ENCODE measurements at regions not wholly inside any gene's neighbourhood (a gene's known extent, or its start where the extent isn't known, plus 50 kb on each side); places are given as distances from the start of the nearest gene placed in this dataset.
A peak's percentile ranks its signal among the peaks of the same experiment; 100 is the strongest.

DNA sequence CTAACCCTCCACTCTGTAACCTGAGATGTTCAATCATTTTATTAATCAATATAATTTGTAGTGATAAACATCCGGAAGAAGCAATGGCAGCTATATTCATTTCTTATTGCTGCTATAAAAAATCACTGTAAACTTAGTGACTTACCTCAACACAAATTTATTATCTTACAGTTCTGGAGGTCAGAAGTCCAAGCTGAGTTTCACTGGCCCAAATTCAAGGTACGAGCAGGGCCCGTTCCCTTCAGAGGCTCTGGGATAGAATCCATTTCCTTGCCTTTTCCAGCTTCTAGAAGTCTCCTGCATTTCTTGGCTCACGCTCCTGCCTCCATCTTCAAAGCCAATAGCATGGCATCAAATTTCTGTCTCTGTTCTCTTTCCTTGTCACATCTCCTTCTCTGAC, 279.5 kb upstream of the SP8 start:
- ChIA-PET CTCF (interaction anchor here (2.0 kb wide), 1 partner anchor 13 kb away, joined by 5 read pairs; no protein-coding TSS in a partner anchor), POLR2A (no interaction called here)
- TF ChIP-seq, protein P1, sequence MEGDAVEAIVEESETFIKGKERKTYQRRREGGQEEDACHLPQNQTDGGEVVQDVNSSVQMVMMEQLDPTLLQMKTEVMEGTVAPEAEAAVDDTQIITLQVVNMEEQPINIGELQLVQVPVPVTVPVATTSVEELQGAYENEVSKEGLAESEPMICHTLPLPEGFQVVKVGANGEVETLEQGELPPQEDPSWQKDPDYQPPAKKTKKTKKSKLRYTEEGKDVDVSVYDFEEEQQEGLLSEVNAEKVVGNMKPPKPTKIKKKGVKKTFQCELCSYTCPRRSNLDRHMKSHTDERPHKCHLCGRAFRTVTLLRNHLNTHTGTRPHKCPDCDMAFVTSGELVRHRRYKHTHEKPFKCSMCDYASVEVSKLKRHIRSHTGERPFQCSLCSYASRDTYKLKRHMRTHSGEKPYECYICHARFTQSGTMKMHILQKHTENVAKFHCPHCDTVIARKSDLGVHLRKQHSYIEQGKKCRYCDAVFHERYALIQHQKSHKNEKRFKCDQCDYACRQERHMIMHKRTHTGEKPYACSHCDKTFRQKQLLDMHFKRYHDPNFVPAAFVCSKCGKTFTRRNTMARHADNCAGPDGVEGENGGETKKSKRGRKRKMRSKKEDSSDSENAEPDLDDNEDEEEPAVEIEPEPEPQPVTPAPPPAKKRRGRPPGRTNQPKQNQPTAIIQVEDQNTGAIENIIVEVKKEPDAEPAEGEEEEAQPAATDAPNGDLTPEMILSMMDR (IDR thresholded peaks at IDR 0.05; ENCODE audit: control extremely low read depth, extremely low read depth, low read depth, missing control alignments) = no peak

DNA sequence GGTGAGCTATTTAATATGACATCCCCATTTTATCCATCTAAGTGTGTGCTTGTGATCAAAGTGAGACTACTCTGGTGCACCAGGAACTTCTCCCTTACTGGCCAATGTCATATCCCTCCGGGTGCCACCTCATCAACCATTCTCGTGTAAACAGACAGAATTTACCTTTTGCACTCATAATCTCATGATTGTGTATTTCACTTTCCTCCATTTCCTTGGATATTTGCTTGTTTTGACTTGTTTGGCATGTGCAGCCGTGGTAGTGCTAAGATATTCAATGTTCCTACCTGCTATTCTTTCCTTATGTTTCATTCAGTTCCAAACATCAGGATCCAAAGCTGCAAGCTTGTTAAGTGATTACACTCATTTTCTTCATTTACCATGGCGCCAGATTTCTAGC, 280.5 kb upstream of the SP8 start:
- ChIA-PET POLR2A (no interaction called here), CTCF (interaction anchor here (2.0 to 2.3 kb wide), 2 partner anchors 9 to 14 kb away, joined by 5 to 8 read pairs; no protein-coding TSS in a partner anchor)
- TF ChIP-seq, protein P1 (IDR thresholded peaks at IDR 0.05; ENCODE audit: control extremely low read depth, extremely low read depth, low read depth, missing control alignments) = no peak
- DNase-seq (ENCODE audit: extremely low spot score) = no peak

More for the DNA sequence above, 279.5 kb upstream of the SP8 start:
- DNase-seq (ENCODE audit: extremely low spot score) = no peak

DNA sequence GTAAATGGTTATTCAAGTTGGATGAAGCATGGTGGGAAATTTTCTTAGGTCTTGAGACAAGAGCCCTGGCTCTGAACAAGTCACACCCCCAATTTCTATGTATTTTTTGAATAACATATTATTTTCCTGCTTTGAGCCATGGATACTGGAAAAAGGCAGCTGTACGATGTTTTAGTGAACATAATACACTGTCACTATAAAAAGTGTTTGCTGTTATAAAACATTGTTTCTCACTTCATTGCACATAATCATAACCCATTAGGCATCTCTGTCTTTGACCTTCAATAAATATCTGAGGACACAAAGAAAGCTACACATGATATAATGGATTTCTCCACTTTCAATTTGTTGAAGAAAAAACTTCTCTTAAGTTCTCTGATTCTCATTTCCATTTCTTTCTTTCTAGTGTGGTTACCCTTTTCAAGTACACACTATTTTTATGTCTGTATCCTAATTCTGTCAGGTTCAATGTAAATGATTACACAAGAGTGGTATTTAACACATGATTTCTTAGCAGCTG, 283.9 kb upstream of the SP8 start:
- ChIA-PET POLR2A (no interaction called here), CTCF (interaction anchor here (1.5 to 2.1 kb wide), 2 partner anchors 12 to 25 kb away, joined by 4 to 8 read pairs; no protein-coding TSS in a partner anchor)
- no peak for DNase-seq (ENCODE audit: extremely low spot score)
- TF ChIP-seq, protein P1 (IDR thresholded peaks at IDR 0.05; ENCODE audit: control extremely low read depth, extremely low read depth, low read depth, missing control alignments) = no peak

DNA sequence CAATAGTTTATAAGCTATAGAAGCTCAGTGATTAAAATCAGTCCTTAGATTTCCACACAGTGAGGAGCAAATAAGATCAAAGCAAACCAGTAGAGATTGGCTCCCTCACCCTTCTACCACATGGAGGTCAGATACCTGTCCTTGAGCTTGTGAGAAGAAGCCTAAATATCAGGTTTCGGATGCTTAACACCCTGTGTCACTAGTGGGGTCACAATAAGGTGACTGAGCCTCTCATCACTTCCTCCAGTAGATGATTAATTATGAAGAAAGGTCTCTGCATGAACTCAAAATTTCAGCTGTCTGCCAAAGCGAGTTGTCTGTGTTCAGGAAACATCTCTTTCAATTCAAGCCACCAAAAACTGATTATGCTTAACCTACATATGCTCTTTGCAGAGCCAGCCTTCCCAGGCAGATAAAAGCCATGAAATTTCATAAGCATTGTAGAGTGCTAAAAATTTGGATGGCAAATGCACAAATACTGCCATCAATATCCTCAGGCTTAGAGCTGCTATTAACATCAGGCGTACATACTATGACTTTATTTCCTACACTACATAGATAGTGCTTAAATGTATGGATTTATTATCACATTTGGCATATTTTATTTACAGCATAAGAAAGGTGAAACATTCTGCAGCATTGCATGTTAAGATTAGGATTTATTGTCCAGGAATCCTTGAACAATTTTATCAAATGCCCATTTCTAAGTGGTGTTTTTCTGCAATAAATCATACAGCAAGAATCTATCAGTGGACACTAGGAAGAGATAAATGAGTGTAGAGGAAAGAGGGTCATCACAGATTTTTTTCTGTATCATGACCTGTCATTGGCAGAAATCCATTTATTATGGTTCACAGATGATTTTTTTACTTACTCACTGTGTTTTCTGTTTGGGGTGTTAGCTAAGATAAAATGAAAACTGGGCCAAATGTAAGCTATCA, 285.1 kb upstream of the SP8 start:
- peak; percentile 5 for DNase-seq (ENCODE audit: extremely low spot score)
- CTCF ChIA-PET = interaction anchor here (1.1 to 2.1 kb wide), 2 partner anchors 11 to 43 kb away, joined by 3 to 8 read pairs; no protein-coding TSS in a partner anchor
- POLR2A ChIA-PET = no interaction called here
- TF ChIP-seq, protein P1 (IDR thresholded peaks at IDR 0.05; ENCODE audit: control extremely low read depth, extremely low read depth, low read depth, missing control alignments) = no peak

DNA sequence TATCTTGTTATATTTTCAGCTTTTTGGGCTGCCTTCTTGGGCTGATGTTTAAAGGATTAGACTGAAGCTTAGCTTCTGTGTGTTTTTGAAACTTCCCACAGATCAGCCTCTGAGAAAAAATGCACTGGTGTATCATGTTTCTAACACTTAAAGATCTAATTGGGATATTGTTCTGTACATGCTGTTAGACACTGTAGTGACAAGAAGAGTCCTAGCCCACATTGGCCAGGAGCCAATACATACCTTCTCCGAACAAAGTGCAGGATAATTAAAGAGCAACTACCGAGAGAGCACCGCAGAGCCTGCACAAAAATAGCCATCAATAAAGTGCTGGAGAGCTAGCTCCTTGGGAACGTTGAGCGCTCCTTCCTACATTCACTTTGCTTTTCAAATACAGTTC, 289.4 kb upstream of the SP8 start:
- TF ChIP-seq, protein P1 (IDR thresholded peaks at IDR 0.05; ENCODE audit: control extremely low read depth, extremely low read depth, low read depth, missing control alignments) = no peak
- CTCF ChIA-PET = interaction anchor here (1.4 to 1.8 kb wide), 2 partner anchors 8 to 30 kb away, joined by 4 to 8 read pairs; no protein-coding TSS in a partner anchor
- DNase-seq (ENCODE audit: extremely low spot score) = no peak
- POLR2A ChIA-PET = interaction anchor here (0.7 kb wide), 1 partner anchor 63 kb away, joined by 3 read pairs; no protein-coding TSS in a partner anchor

DNA sequence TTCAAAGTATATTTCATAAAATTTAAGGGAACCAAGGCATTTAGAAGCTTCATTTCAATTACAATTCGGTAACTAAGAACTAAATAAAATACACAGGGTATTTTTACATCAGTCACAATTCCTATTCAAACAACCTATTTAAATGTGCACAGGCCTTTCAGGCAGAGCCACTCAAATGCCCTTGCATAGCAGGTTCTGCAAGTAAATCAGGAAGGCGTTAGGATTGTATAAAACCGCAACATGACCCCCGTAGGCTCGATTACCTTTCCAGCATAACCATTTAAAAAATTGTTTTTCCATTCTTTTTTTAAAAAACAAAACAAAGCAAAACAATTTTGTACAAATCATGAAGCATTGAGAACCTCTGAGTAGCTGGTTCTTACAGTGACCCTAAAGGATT, 289.9 kb upstream of the SP8 start:
- TF ChIP-seq, protein P1 (IDR thresholded peaks at IDR 0.05; ENCODE audit: control extremely low read depth, extremely low read depth, low read depth, missing control alignments) = no peak
- POLR2A ChIA-PET = interaction anchor here (0.7 kb wide), 1 partner anchor 62 kb away, joined by 3 read pairs; no protein-coding TSS in a partner anchor
- DNase-seq (ENCODE audit: extremely low spot score) = no peak
- CTCF ChIA-PET = interaction anchor here (1.4 to 1.8 kb wide), 3 partner anchors 9 to 30 kb away, joined by 4 to 8 read pairs (median 4); no protein-coding TSS in a partner anchor
